ENCODE measurements at regions not wholly inside any gene's neighbourhood (a gene's known extent, or its start where the extent isn't known, plus 50 kb on each side); places are given as distances from the start of the nearest gene placed in this dataset.

DNA sequence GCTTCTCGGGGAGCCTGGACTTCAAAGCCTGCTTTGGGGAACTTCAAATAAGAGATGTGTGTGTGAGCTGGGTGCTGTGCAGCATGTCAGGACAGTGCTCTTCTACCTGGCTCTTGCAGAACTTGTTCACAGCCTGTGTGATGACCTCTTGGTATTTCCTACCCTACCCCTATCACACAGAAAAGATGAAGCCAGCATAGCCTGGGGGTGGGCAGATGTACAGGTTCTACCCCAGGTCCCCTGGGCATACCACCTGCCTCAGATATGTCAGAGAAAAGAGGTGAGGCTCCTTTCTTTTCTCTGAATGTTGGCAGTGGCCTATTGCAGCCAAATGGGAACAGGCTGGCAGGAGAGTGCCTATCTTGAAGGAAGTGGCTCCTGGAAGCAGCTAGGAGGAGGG lies 111.7 kb upstream of the ALG10B start:
- Histone ChIP-seq H3K27ac (ENCODE audit: insufficient read depth, low read depth, low read length) (no peak overlapping the region), H3K4me3 (replicated peaks in 1 of 3; ENCODE audit: insufficient read depth in 1 of 3, low read depth in 1 of 3, low read length in 3 of 3) (no peak overlapping the region)
- dilution Hi-C loops (cut with MboI; ENCODE audit: extremely low pct_ligation_motif_present, low sequenced_read_pairs) = no loop called here

More for the DNA sequence above, 111.7 kb upstream of the ALG10B start:
- intact Hi-C loops (cut with micrococcal nuclease) = no loop called here
- Histone ChIP-seq H3K36me3 (ENCODE audit: control insufficient read depth in 2 of 2, extremely low read depth in 1 of 2, insufficient read depth in 2 of 2, low read length in 2 of 2) (no peaks in the 10 kb centered on the region), H3K4me2 (ENCODE audit: insufficient read depth, low read length) (no peak overlapping the region), H3K27me3 (ENCODE audit: control insufficient read depth in 2 of 2, insufficient read depth in 2 of 2, low read length in 2 of 2) (no peaks in the 10 kb centered on the region), H3K79me2 (ENCODE audit: control insufficient read depth, insufficient read depth, low read length) (no peaks in the 10 kb centered on the region), H2AFZ (ENCODE audit: low read depth, low read length) (no peak overlapping the region), H3K9me1 (replicated peaks; ENCODE audit: control insufficient read depth, extremely low read depth, insufficient read depth, low read length) (no peaks in the 10 kb centered on the region), H3K9ac (replicated peaks; ENCODE audit: extremely low read depth, insufficient read depth, low read length) (no peak overlapping the region), H3K4me1 (ENCODE audit: control insufficient read depth, extremely low read depth, insufficient read depth, low read length) (no peaks in the 10 kb centered on the region), H3K9me3 (replicated peaks; ENCODE audit: control insufficient read depth, insufficient read depth, low read length) (peaks cover 3% of the 10 kb centered on the region), H4K20me1 (replicated peaks; ENCODE audit: control insufficient read depth, extremely low read depth, insufficient read depth, low read length) (no peaks in the 10 kb centered on the region)
- ChIA-PET POLR2A (no interaction called here), CTCF (no interaction called here)
- no TSS peak for BruUV-seq (replicated peaks)
- DNase-seq (ENCODE audit: low read depth, low spot score) (no peak), FAIRE-seq (no peak)
- TF ChIP-seq CTCF (IDR thresholded peaks at IDR 0.05; ENCODE audit: extremely low read depth in 1 of 2, insufficient read depth in 1 of 2, low read depth in 1 of 2, low read length in 2 of 2) = no peak
- TF ChIP-seq FOS (IDR thresholded peaks at IDR 0.05; ENCODE audit: borderline replicate concordance, insufficient read depth, low read length) = no peak
- no peak for TF ChIP-seq POLR2AphosphoS5 (IDR thresholded peaks at IDR 0.05; ENCODE audit: insufficient read depth, low read depth, low read length)
- TF ChIP-seq MAX (IDR thresholded peaks at IDR 0.05; ENCODE audit: insufficient read depth, insufficient read length) = no peak
- no peak for TF ChIP-seq JUN (IDR thresholded peaks at IDR 0.05; ENCODE audit: borderline replicate concordance, insufficient read depth, insufficient read length, low read depth)
- no peak for TF ChIP-seq GATA2 (IDR thresholded peaks at IDR 0.05; ENCODE audit: insufficient read depth, insufficient read length, low read depth, low read length)
- TF ChIP-seq MYC (IDR thresholded peaks at IDR 0.05; ENCODE audit: low read depth, low read length) = no peak
- no peak for TF ChIP-seq EZH2 (IDR thresholded peaks at IDR 0.05; ENCODE audit: borderline replicate concordance, low read depth, low read length, severe bottlenecking)
- no peak for TF ChIP-seq POLR2A (IDR thresholded peaks at IDR 0.05; ENCODE audit: low read depth, low read length)
